ENCODE measurements at regions not wholly inside any gene's neighbourhood (a gene's known extent, or its start where the extent isn't known, plus 50 kb on each side); places are given as distances from the start of the nearest gene placed in this dataset.
"Not testable (repeated sequence)": the region's sequence is repeated elsewhere in the genome, so short reads cannot be mapped to it uniquely, and the experiment has no call there.

DNA sequence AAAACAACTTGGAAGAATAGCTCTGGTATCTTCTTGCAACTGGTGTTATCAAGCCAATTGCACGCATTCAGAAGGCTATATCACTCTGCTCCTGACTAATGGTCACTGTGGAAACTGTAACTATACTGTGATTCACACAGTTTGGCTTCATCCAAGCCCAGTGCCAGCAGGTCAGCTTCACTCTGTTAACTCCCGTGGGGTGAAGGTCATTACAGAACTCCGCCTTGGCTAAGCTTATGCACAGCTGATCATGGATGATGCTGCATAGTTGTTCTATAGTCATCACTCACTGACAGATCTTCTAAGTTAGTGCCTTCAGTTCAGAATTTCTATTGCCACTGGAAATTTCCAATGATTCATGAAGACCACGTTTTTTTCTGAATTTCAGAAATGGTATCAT lies 497.2 kb upstream of the NETO1 start:
- H3K9me3 ChIP-seq = no peaks in the 10 kb centered on the region
- no peak for DNase-seq
- H3K4me1 ChIP-seq = no peaks in the 10 kb centered on the region
- H3K36me3 ChIP-seq = no peaks in the 10 kb centered on the region
- H3K27me3 ChIP-seq = no peaks in the 10 kb centered on the region
- TF ChIP-seq CTCF (IDR thresholded peaks at IDR 0.05) (no peak), POLR2A (IDR thresholded peaks at IDR 0.05) (no peak)
- no peak overlapping the region for H3K4me3 ChIP-seq
- intact Hi-C loops (cut with DNase I; ENCODE audit: low total_unique reads) = no loop called here
- H3K27ac ChIP-seq = no peak overlapping the region

GRCh38 chr18:73355121-73355520 lies 487.3 kb upstream of the NETO1 start:
- intact Hi-C loops (cut with DNase I; ENCODE audit: low total_unique reads) = no loop called here
- Histone ChIP-seq H3K27me3 (no peaks in the 10 kb centered on the region), H3K36me3 (no peaks in the 10 kb centered on the region), H3K4me3 (no peak overlapping the region), H3K4me1 (no peaks in the 10 kb centered on the region), H3K9me3 (no peaks in the 10 kb centered on the region), H3K27ac (no peak overlapping the region)
- no peak for TF ChIP-seq POLR2A (IDR thresholded peaks at IDR 0.05)
- TF ChIP-seq CTCF (IDR thresholded peaks at IDR 0.05) = no peak
- DNase-seq = no peak

- Histone ChIP-seq H3K27ac (no peak overlapping the region), H3K4me1 (no peaks in the 10 kb centered on the region), H3K4me3 (no peak overlapping the region), H3K9me3 (no peaks in the 10 kb centered on the region), H3K27me3 (no peaks in the 10 kb centered on the region), H3K36me3 (no peaks in the 10 kb centered on the region)
- intact Hi-C loops (cut with DNase I; ENCODE audit: low total_unique reads) = no loop called here
- TF ChIP-seq POLR2A (IDR thresholded peaks at IDR 0.05) (no peak), CTCF (IDR thresholded peaks at IDR 0.05) (no peak)
- no peak for DNase-seq
Measured at GRCh38 chr18:73352546-73352945, 484.8 kb upstream of the NETO1 start.

DNA sequence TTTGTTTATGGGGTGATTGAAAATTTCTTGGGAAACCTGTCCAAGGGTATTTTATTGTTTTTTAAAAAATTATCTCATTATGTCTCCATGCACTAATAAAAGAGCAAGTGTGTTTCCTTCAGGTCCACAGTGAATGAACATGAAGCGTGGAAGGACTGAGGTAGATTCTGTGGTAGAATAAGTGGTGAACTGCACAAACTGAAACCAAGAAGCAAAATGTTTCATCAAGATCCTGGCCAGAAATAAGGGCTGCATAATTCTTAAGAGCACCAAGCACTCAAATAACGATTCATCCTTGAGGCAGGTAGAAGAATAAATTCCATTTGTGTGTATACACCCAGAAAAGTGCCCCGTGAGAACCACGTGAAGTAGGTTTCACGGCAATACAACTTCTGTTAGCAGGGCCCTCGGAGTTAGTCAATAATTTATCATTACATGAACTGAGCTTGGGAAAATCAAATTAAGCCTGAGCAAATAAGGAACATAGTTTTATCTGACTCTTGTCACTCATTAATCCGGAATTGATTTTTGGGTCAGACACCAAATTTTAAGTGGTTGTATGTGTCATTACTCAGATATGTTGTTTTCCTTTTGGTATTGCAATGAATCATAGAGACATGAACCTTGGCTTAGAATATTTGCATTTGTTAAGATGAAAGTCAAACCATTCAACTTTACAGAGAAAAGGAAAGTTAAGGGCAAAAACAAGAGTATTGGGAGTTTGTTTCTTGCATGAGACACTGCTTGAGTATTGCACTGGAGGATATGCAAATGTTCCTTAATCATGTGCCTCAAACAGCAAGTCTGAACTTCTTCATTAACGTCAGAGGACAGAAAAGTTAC lies 472.6 kb upstream of the NETO1 start:
- intact Hi-C loops (cut with DNase I; ENCODE audit: low total_unique reads) = no loop called here
- H3K27ac ChIP-seq = no peak overlapping the region
- H3K4me3 ChIP-seq = no peak overlapping the region
- DNase-seq = no peak
- H3K9me3 ChIP-seq = no peaks in the 10 kb centered on the region
- H3K36me3 ChIP-seq = no peaks in the 10 kb centered on the region
- H3K4me1 ChIP-seq = no peaks in the 10 kb centered on the region
- H3K27me3 ChIP-seq = no peaks in the 10 kb centered on the region
- TF ChIP-seq POLR2A (IDR thresholded peaks at IDR 0.05) (no peak), CTCF (IDR thresholded peaks at IDR 0.05) (no peak)

DNA sequence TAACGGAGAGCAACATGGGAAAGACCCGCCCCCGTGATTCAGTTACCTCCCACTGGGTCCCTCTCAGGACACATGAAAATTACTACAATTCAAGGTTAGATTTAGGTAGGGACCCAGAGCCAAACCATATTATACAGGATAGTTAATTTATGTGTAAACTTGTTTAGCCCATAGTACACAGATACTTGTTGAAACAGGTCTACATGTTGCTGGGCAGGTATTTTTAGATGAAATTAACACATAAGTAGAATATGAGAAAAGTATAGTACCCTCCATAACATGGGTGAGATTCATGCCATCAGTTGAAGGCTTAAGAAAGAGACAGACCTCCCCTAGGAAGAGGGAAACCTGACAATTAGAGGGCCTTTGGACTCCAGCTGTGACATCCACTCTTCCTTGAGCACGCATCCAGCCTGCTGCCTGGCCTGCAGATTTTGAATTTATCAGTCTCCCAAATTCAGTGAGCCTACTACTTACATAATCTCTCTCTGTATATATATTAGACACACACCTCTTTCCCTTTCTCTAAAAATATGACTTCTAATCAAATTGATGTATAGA lies 463.5 kb upstream of the NETO1 start:
- no peak overlapping the region for H3K27ac ChIP-seq
- no peaks in the 10 kb centered on the region for H3K4me1 ChIP-seq
- intact Hi-C loops (cut with DNase I; ENCODE audit: low total_unique reads) = no loop called here
- DNase-seq = no peak
- no peak for TF ChIP-seq CTCF (IDR thresholded peaks at IDR 0.05)
- TF ChIP-seq POLR2A (IDR thresholded peaks at IDR 0.05) = no peak
- no peaks in the 10 kb centered on the region for H3K27me3 ChIP-seq
- no peaks in the 10 kb centered on the region for H3K36me3 ChIP-seq
- H3K9me3 ChIP-seq = no peaks in the 10 kb centered on the region
- no peak overlapping the region for H3K4me3 ChIP-seq

DNA sequence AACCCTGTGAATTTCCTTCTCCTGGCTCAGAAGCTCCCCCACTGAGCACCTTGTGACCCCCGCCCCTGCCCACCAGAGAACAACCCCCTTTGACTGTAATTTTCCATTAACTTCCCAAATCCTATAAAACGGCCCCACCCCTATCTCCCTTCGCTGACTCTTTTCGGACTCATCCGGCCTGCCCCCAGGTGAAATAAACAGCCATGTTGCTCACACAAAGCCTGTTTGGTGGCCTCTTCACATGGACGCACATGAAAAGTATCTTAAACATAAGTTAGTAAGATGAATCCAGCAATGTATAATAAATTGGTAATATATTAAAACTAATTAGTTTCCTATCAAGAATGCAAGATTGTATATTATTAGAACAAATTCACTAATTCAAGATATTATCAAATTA lies 462.3 kb upstream of the NETO1 start:
- intact Hi-C loops (cut with DNase I; ENCODE audit: low total_unique reads); DNase-seq; H3K9me3 ChIP-seq: not testable (repeated sequence)

DNA sequence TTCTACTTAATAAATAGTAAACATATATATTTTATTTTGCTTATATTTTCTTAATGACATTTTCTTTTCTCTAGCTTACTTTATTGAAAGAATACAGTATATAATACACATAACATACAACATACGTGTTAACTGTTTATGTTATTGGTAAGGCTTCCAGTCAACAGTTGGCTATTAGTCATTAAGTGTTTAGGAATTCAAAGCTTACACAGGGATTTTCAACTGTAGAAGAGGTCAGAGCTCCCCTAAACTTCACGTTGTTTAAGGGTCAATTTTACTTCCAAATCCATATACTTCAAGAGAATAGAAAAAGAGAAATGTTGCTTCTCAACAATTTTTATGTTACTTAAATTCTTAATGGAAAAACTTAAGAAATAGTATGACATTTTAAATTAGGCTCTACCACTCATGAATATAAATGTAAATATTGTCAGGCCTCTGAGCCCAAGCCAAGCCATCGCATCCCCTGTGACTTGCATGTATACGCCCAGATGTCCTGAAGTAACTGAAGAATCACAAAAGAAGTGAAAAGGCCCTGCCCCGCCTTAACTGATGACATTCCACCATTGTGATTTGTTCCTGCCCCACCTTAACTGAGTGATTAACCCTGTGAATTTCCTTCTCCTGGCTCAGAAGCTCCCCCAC lies 456.5 kb upstream of the NETO1 start:
- DNase-seq; H3K27ac ChIP-seq; H3K9me3 ChIP-seq; H3K4me3 ChIP-seq; intact Hi-C loops (cut with DNase I; ENCODE audit: low total_unique reads); H3K4me1 ChIP-seq; H3K36me3 ChIP-seq; H3K27me3 ChIP-seq: not testable (repeated sequence)

More for the DNA sequence above, 462.3 kb upstream of the NETO1 start:
- not testable (repeated sequence) for H3K27me3 ChIP-seq, H3K4me3 ChIP-seq, H3K36me3 ChIP-seq, H3K4me1 ChIP-seq, H3K27ac ChIP-seq
